ENCODE measurements at regions not wholly inside any gene's neighbourhood (a gene's known extent, or its start where the extent isn't known, plus 50 kb on each side); places are given as distances from the start of the nearest gene placed in this dataset.

- Histone ChIP-seq H3K4me3 (ENCODE audit: low read depth in 1 of 3, low read length in 3 of 3) (no peak overlapping the region), H3K27ac (ENCODE audit: low read depth in 1 of 2, low read length in 2 of 2) (no peak overlapping the region), H3K36me3 (ENCODE audit: control insufficient read depth in 4 of 4, insufficient read depth in 3 of 4, low read depth in 1 of 4, low read length in 3 of 4) (no peaks in the 10 kb centered on the region), H3K9ac (ENCODE audit: low read depth in 1 of 2, low read length in 2 of 2) (no peak overlapping the region), H3K9me3 (ENCODE audit: control insufficient read depth in 4 of 4, low read length in 3 of 4) (peaks cover 0 to 2% (median 0%) of the 10 kb centered on the region in 4 donors), H3K27me3 (ENCODE audit: control insufficient read depth in 4 of 4, insufficient read depth in 4 of 4, low read length in 3 of 4) (peaks cover 0 to 2% (median 0%) of the 10 kb centered on the region in 4 donors), H3K4me1 (ENCODE audit: control insufficient read depth in 4 of 4, insufficient read depth in 4 of 4, low read length in 3 of 4) (no peaks in the 10 kb centered on the region)
- no peak for TF ChIP-seq FOXA1 (IDR thresholded peaks at IDR 0.05)
- no peak for TF ChIP-seq YY1 (IDR thresholded peaks at IDR 0.05)
- TF ChIP-seq FOXA2 (IDR thresholded peaks at IDR 0.05) = no peak
- TF ChIP-seq GABPA (IDR thresholded peaks at IDR 0.05 in 1 of 2, conservative IDR thresholded peaks at IDR 0.05 in 1 of 2) = no peak
- no peak for TF ChIP-seq ZBTB33 (IDR thresholded peaks at IDR 0.05)
- TF ChIP-seq NR2F2 (IDR thresholded peaks at IDR 0.05) = no peak
- TF ChIP-seq HNF4G (IDR thresholded peaks at IDR 0.05) = no peak
- no peak for TF ChIP-seq SP1 (IDR thresholded peaks at IDR 0.05)
- TF ChIP-seq JUND (IDR thresholded peaks at IDR 0.05) = no peak
- no peak for TF ChIP-seq HNF4A (conservative IDR thresholded peaks at IDR 0.05)
- TF ChIP-seq TAF1 (conservative IDR thresholded peaks at IDR 0.05) = no peak
- TF ChIP-seq EGR1 (IDR thresholded peaks at IDR 0.05; ENCODE audit: low read depth in 2 of 2) = no peak
- no peak for TF ChIP-seq ATF3 (IDR thresholded peaks at IDR 0.05)
- TF ChIP-seq RAD21 (IDR thresholded peaks at IDR 0.05) = no peak
- TF ChIP-seq RXRA (IDR thresholded peaks at IDR 0.05) = no peak
- TF ChIP-seq CTCF (IDR thresholded peaks at IDR 0.05; ENCODE audit: low read depth, low read length, missing input control) = no peak
- WGBS = 51% methylated on average over 1 of the region's 1 CpG
- no peak for DNase-seq (ENCODE audit: low spot score)
Observed at GRCh38 chr13:57970404-57970803, 338.9 kb downstream of the PCDH17 start.

- H3K27ac ChIP-seq (ENCODE audit: low read depth in 1 of 2, low read length in 2 of 2) = no peak overlapping the region
- no peaks in the 10 kb centered on the region for H3K4me1 ChIP-seq (ENCODE audit: control insufficient read depth in 4 of 4, insufficient read depth in 4 of 4, low read length in 3 of 4)
- H3K27me3 ChIP-seq (ENCODE audit: control insufficient read depth in 4 of 4, insufficient read depth in 4 of 4, low read length in 3 of 4) = no peaks in the 10 kb centered on the region
Observed at GRCh38 chr13:57982782-57983181, 351.2 kb downstream of the PCDH17 start.

More at GRCh38 chr13:57982782-57983181, 351.2 kb downstream of the PCDH17 start:
- Histone ChIP-seq H3K36me3 (ENCODE audit: control insufficient read depth in 4 of 4, insufficient read depth in 3 of 4, low read depth in 1 of 4, low read length in 3 of 4) (no peaks in the 10 kb centered on the region), H3K9ac (ENCODE audit: low read depth in 1 of 2, low read length in 2 of 2) (no peak overlapping the region), H3K4me3 (ENCODE audit: low read depth in 1 of 3, low read length in 3 of 3) (no peak overlapping the region), H3K9me3 (ENCODE audit: control insufficient read depth in 4 of 4, low read length in 3 of 4) (no peaks in the 10 kb centered on the region)
- DNase-seq (ENCODE audit: low spot score) = no peak
- no peak for TF ChIP-seq MAX (IDR thresholded peaks at IDR 0.05)
- no peak for TF ChIP-seq ZBTB33 (IDR thresholded peaks at IDR 0.05)
- no peak for TF ChIP-seq HNF4G (IDR thresholded peaks at IDR 0.05)
- no peak for TF ChIP-seq CTCF (IDR thresholded peaks at IDR 0.05; ENCODE audit: low read depth, low read length, missing input control)
- no peak for TF ChIP-seq YY1 (IDR thresholded peaks at IDR 0.05)
- no peak for TF ChIP-seq FOXA2 (IDR thresholded peaks at IDR 0.05)
- no peak for TF ChIP-seq HNF4A (conservative IDR thresholded peaks at IDR 0.05)
- no peak for TF ChIP-seq RXRA (IDR thresholded peaks at IDR 0.05)
- TF ChIP-seq RAD21 (IDR thresholded peaks at IDR 0.05) = no peak
- TF ChIP-seq FOXA1 (IDR thresholded peaks at IDR 0.05) = no peak
- TF ChIP-seq REST (IDR thresholded peaks at IDR 0.05) = no peak
- TF ChIP-seq SP1 (IDR thresholded peaks at IDR 0.05) = no peak
- no peak for TF ChIP-seq GABPA (IDR thresholded peaks at IDR 0.05 in 1 of 2, conservative IDR thresholded peaks at IDR 0.05 in 1 of 2)
- TF ChIP-seq JUND (IDR thresholded peaks at IDR 0.05) = no peak
- no peak for TF ChIP-seq NR2F2 (IDR thresholded peaks at IDR 0.05)
- TF ChIP-seq TAF1 (conservative IDR thresholded peaks at IDR 0.05) = no peak
